ENCODE measurements at regions not wholly inside any gene's neighbourhood (a gene's known extent, or its start where the extent isn't known, plus 50 kb on each side); places are given as distances from the start of the nearest gene placed in this dataset.
"Not testable (repeated sequence)": the region's sequence is repeated elsewhere in the genome, so short reads cannot be mapped to it uniquely, and the experiment has no call there.

- no peak for TF ChIP-seq CTCF (IDR thresholded peaks at IDR 0.05; ENCODE audit: control insufficient read depth, extremely low read depth, insufficient read depth)
- H3K4me3 ChIP-seq (ENCODE audit: low read depth, low read length), result no peak overlapping the region
- DNase-seq (ENCODE audit: low read depth), result no peak
Measured at GRCh38 chr9:33649463-33649862, 125.4 kb downstream of the ANKRD18B start.

- no peak overlapping the region for H3K4me3 ChIP-seq (ENCODE audit: low read depth, low read length)
- TF ChIP-seq CTCF (IDR thresholded peaks at IDR 0.05; ENCODE audit: control insufficient read depth, extremely low read depth, insufficient read depth), result no peak
- no peak for DNase-seq (ENCODE audit: low read depth)
Measured at GRCh38 chr9:33651125-33651524, 127.1 kb downstream of the ANKRD18B start.

- no peak for TF ChIP-seq CTCF (IDR thresholded peaks at IDR 0.05; ENCODE audit: control insufficient read depth, extremely low read depth, insufficient read depth)
- no peak overlapping the region for H3K4me3 ChIP-seq (ENCODE audit: low read depth, low read length)
- no peak for DNase-seq (ENCODE audit: low read depth)
Measured at GRCh38 chr9:33659921-33660320, 135.4 kb upstream of the PRSS3 start.

GRCh38 chr9:33660772-33661171 lies 134.6 kb upstream of the PRSS3 start:
- no peak for TF ChIP-seq CTCF (IDR thresholded peaks at IDR 0.05; ENCODE audit: control insufficient read depth, extremely low read depth, insufficient read depth)
- DNase-seq (ENCODE audit: low read depth), result no peak
- no peak overlapping the region for H3K4me3 ChIP-seq (ENCODE audit: low read depth, low read length)

GRCh38 chr9:33661176-33661575 lies 134.2 kb upstream of the PRSS3 start:
- no peak for TF ChIP-seq CTCF (IDR thresholded peaks at IDR 0.05; ENCODE audit: control insufficient read depth, extremely low read depth, insufficient read depth)
- DNase-seq (ENCODE audit: low read depth), result no peak
- H3K4me3 ChIP-seq (ENCODE audit: low read depth, low read length), result no peak overlapping the region

GRCh38 chr9:33662871-33663270 lies 132.5 kb upstream of the PRSS3 start:
- no peak for TF ChIP-seq CTCF (IDR thresholded peaks at IDR 0.05; ENCODE audit: control insufficient read depth, extremely low read depth, insufficient read depth)
- no peak overlapping the region for H3K4me3 ChIP-seq (ENCODE audit: low read depth, low read length)
- DNase-seq (ENCODE audit: low read depth), result no peak

GRCh38 chr9:33676194-33676745 lies 119.1 kb upstream of the PRSS3 start:
- not testable (repeated sequence) for DNase-seq (ENCODE audit: low read depth); H3K4me3 ChIP-seq (ENCODE audit: low read depth, low read length)

Measured in LNCaP clone FGC (cell line).